ENCODE measurements at regions not wholly inside any gene's neighbourhood (a gene's known extent, or its start where the extent isn't known, plus 50 kb on each side); places are given as distances from the start of the nearest gene placed in this dataset.
"Not testable (repeated sequence)": the region's sequence is repeated elsewhere in the genome, so short reads cannot be mapped to it uniquely, and the experiment has no call there.

GRCh38 chr7:112951070-112951469 lies 135.6 kb downstream of the GPR85 start:
- no peaks in the 10 kb centered on the region for H3K27me3 ChIP-seq
- intact Hi-C loops (cut with DNase I; ENCODE audit: low total_unique reads) (no loop called here), in situ Hi-C loops (cut with MboI; ENCODE audit: low pct_ligation_motif_present in 1 of 4, low pct_unique_long_range_greater_than_20kb in 1 of 4, low sequenced_read_pairs in 3 of 4) (no loop called here)
- no peaks in the 10 kb centered on the region for H3K4me1 ChIP-seq
- no peak overlapping the region for H3K27ac ChIP-seq
- TF ChIP-seq EP300 (IDR thresholded peaks at IDR 0.05; ENCODE audit: low read depth) (no peak), POLR2A (IDR thresholded peaks at IDR 0.05) (no peak), POLR2AphosphoS5 (IDR thresholded peaks at IDR 0.05) (no peak), CTCF (IDR thresholded peaks at IDR 0.05) (no peak)
- no peaks in the 10 kb centered on the region for H3K9me3 ChIP-seq
- WGBS, 2 donors (ENCODE audit: low coverage in 1 of 2), result 74 to 77% methylated on average over 4 of the region's 4 CpGs
- H3K36me3 ChIP-seq, result no peaks in the 10 kb centered on the region
- DNase-seq, result no peak
- no peak overlapping the region for H3K4me3 ChIP-seq

GRCh38 chr7:112949682-112950081 lies 136.9 kb downstream of the GPR85 start:
- 66 to 68% methylated on average over 4 of the region's 4 CpGs for WGBS, 2 donors (ENCODE audit: low coverage in 1 of 2)
- in situ Hi-C loops (cut with MboI; ENCODE audit: low pct_ligation_motif_present in 1 of 4, low pct_unique_long_range_greater_than_20kb in 1 of 4, low sequenced_read_pairs in 3 of 4); H3K4me1 ChIP-seq: not testable (repeated sequence)

GRCh38 chr7:112946350-112946749 lies 140.3 kb downstream of the GPR85 start:
- no peaks in the 10 kb centered on the region for H3K36me3 ChIP-seq
- H3K27ac ChIP-seq, result no peak overlapping the region
- intact Hi-C loops (cut with DNase I; ENCODE audit: low total_unique reads) (no loop called here), in situ Hi-C loops (cut with MboI; ENCODE audit: low pct_ligation_motif_present in 1 of 4, low pct_unique_long_range_greater_than_20kb in 1 of 4, low sequenced_read_pairs in 3 of 4) (no loop called here)
- 87 to 89% methylated on average over 2 of the region's 2 CpGs for WGBS, 2 donors (ENCODE audit: low coverage in 1 of 2)
- H3K9me3 ChIP-seq, result no peaks in the 10 kb centered on the region
- no peak for DNase-seq
- H3K27me3 ChIP-seq, result peaks cover 5% of the 10 kb centered on the region
- no peak overlapping the region for H3K4me3 ChIP-seq
- H3K4me1 ChIP-seq, result no peaks in the 10 kb centered on the region
- TF ChIP-seq POLR2A (IDR thresholded peaks at IDR 0.05) (no peak), EP300 (IDR thresholded peaks at IDR 0.05; ENCODE audit: low read depth) (no peak), CTCF (IDR thresholded peaks at IDR 0.05) (no peak), POLR2AphosphoS5 (IDR thresholded peaks at IDR 0.05) (no peak)

More at GRCh38 chr7:112949682-112950081, 136.9 kb downstream of the GPR85 start:
- H3K9me3 ChIP-seq; DNase-seq; intact Hi-C loops (cut with DNase I; ENCODE audit: low total_unique reads); H3K27me3 ChIP-seq; H3K27ac ChIP-seq; H3K4me3 ChIP-seq; H3K36me3 ChIP-seq: not testable (repeated sequence)

GRCh38 chr7:112945046-112945445 lies 141.6 kb downstream of the GPR85 start:
- Histone ChIP-seq H3K27ac (no peak overlapping the region), H3K27me3 (peaks cover 5% of the 10 kb centered on the region), H3K4me3 (no peak overlapping the region), H3K9me3 (no peaks in the 10 kb centered on the region), H3K4me1 (peaks cover 0 to 6% (median 3%) of the 10 kb centered on the region in 4 donors), H3K36me3 (no peaks in the 10 kb centered on the region)
- TF ChIP-seq POLR2A (IDR thresholded peaks at IDR 0.05) (no peak), EP300 (IDR thresholded peaks at IDR 0.05; ENCODE audit: low read depth) (no peak), POLR2AphosphoS5 (IDR thresholded peaks at IDR 0.05) (no peak), CTCF (IDR thresholded peaks at IDR 0.05) (no peak)
- WGBS, 2 donors (ENCODE audit: low coverage in 1 of 2), result 71 to 76% methylated on average over 2 to 3 of the region's 3 CpGs
- intact Hi-C loops (cut with DNase I; ENCODE audit: low total_unique reads), result no loop called here
- no peak for DNase-seq
- in situ Hi-C loops (cut with MboI; ENCODE audit: low pct_ligation_motif_present in 1 of 4, low pct_unique_long_range_greater_than_20kb in 1 of 4, low sequenced_read_pairs in 3 of 4), result no loop called here

DNA sequence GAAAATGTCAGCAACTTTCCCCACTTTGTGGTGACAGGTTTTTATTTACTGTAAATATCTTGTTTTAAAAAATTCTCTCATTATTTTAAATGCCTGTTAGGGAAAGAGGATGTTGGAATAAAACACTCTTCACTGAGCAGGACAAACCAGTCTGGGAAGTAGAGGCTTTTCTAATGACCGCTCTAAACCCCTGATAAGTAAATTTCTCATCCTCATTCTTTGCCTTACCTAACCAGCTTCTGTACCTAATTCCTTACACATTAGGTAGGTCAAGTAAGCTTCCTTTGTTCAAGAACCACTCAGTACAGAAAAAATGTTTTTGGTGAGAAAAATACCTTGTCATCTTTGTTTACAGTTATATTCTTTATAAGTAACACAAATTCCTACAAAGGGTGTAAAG lies 143.6 kb downstream of the GPR85 start:
- no peak for DNase-seq
- 100% methylated on average over 1 of the region's 1 CpG for WGBS, 2 donors (ENCODE audit: low coverage in 1 of 2)
- Histone ChIP-seq H3K27me3 (peaks cover 5% of the 10 kb centered on the region), H3K4me3 (no peak overlapping the region), H3K27ac (no peak overlapping the region), H3K9me3 (no peaks in the 10 kb centered on the region), H3K36me3 (no peaks in the 10 kb centered on the region), H3K4me1 (peaks cover 0 to 15% (median 9%) of the 10 kb centered on the region in 4 donors)
- no peak for TF ChIP-seq POLR2A (IDR thresholded peaks at IDR 0.05)
- TF ChIP-seq EP300 (IDR thresholded peaks at IDR 0.05; ENCODE audit: low read depth), result no peak
- no peak for TF ChIP-seq POLR2AphosphoS5 (IDR thresholded peaks at IDR 0.05)
- no peak for TF ChIP-seq CTCF (IDR thresholded peaks at IDR 0.05)
- in situ Hi-C loops (cut with MboI; ENCODE audit: low pct_ligation_motif_present in 1 of 4, low pct_unique_long_range_greater_than_20kb in 1 of 4, low sequenced_read_pairs in 3 of 4), result no loop called here
- intact Hi-C loops (cut with DNase I; ENCODE audit: low total_unique reads), result no loop called here

- 94 to 96% methylated on average over 5 to 6 of the region's 6 CpGs for WGBS, 2 donors (ENCODE audit: low coverage in 1 of 2)
These were observed 144.5 kb downstream of the GPR85 start for GRCh38 chr7:112942125-112942524.

More at GRCh38 chr7:112942125-112942524, 144.5 kb downstream of the GPR85 start:
- H3K27me3 ChIP-seq; H3K27ac ChIP-seq; DNase-seq; in situ Hi-C loops (cut with MboI; ENCODE audit: low pct_ligation_motif_present in 1 of 4, low pct_unique_long_range_greater_than_20kb in 1 of 4, low sequenced_read_pairs in 3 of 4); H3K4me3 ChIP-seq; H3K36me3 ChIP-seq; intact Hi-C loops (cut with DNase I; ENCODE audit: low total_unique reads); H3K9me3 ChIP-seq: not testable (repeated sequence)
- H3K4me1 ChIP-seq, result peaks cover 0 to 23% (median 13%) of the 10 kb centered on the region in 4 donors
